Thyroid gland (tissue), 4 donors: ENCODE measurements at regions not wholly inside any gene's neighbourhood (a gene's known extent, or its start where the extent isn't known, plus 50 kb on each side); places are given as distances from the start of the nearest gene placed in this dataset.

Experiments
- CTCF ChIP-seq, 6 experiments: fragments of 200-600 bp in 3 of 6; fragments of 450-650 bp in 3 of 6; sonication (generic) in 3 of 6; IDR thresholded peaks; one replicate each; pipeline ENCODE4 v1.5.1; 2016 to 2019; ENCODE audit warnings: antibody characterized with exemption in 6 of 6, mild to moderate bottlenecking in 2 of 6, inconsistent platforms in 1 of 6, moderate library complexity in 1 of 6
- POLR2A ChIP-seq, 2 donors: fragments of 450-650 bp; IDR thresholded peaks; one replicate each; pipeline ENCODE4 v1.6.1; 2017; ENCODE audit warnings: antibody characterized with exemption in 2 of 2, mild to moderate bottlenecking in 2 of 2, moderate library complexity in 1 of 2

- TF ChIP-seq CTCF (IDR thresholded peaks at IDR 0.05) (no peak), POLR2A (IDR thresholded peaks at IDR 0.05) (no peak)
These were observed 155.6 kb upstream of the HAAO start for GRCh38 chr2:42947809-42948600.
